Osteoblast (primary cell): ENCODE measurements at regions not wholly inside any gene's neighbourhood (a gene's known extent, or its start where the extent isn't known, plus 50 kb on each side); places are given as distances from the start of the nearest gene placed in this dataset.

Source experiments
- DNase-seq: peaks from one replicate; pipeline ENCODE4 v3.0.0; 2011; ENCODE audit warnings: low spot score, mixed read lengths; ENCODE audit not compliant: insufficient read length; ENCODE audit errors: missing footprints
- H2AFZ ChIP-seq: 2 replicates; pipeline ENCODE4 v1.6.0; 2011; ENCODE audit warnings: mild to moderate bottlenecking, low read length
- H3K27ac ChIP-seq: 2 replicates; pipeline ENCODE4 v1.5.1; 2011; ENCODE audit warnings: mild to moderate bottlenecking, low read depth, low read length, moderate library complexity
- H3K27me3 ChIP-seq: 2 replicates; pipeline ENCODE4 v1.6.0; 2012; ENCODE audit warnings: mild to moderate bottlenecking, control low read depth, inconsistent platforms, low read length, moderate library complexity; ENCODE audit not compliant: insufficient read depth
- H3K36me3 ChIP-seq: 2 replicates; pipeline ENCODE4 v1.5.1; 2011; ENCODE audit warnings: mild to moderate bottlenecking, low read length, control low read depth, moderate library complexity; ENCODE audit not compliant: insufficient read depth
- H3K4me1 ChIP-seq: 2 replicates; pipeline ENCODE4 v1.5.1; 2011; ENCODE audit warnings: mild to moderate bottlenecking, low read length, control low read depth, moderate library complexity; ENCODE audit not compliant: insufficient read depth
- H3K4me2 ChIP-seq: 2 replicates; pipeline ENCODE4 v1.6.0; 2011; ENCODE audit warnings: mild to moderate bottlenecking, low read length; ENCODE audit not compliant: insufficient read depth
- H3K4me3 ChIP-seq: fragments of 200-600 bp; sonication (generic); 3 replicates; pipeline ENCODE4 v1.5.1; 2012; ENCODE audit warnings: mild to moderate bottlenecking, low read length, inconsistent platforms; ENCODE audit not compliant: insufficient read depth
- H3K79me2 ChIP-seq: 2 replicates; pipeline ENCODE4 v1.6.0; 2012; ENCODE audit warnings: mild to moderate bottlenecking, low read length, control low read depth, inconsistent platforms; ENCODE audit not compliant: insufficient read depth
- H3K9me3 ChIP-seq: 2 replicates; pipeline ENCODE4 v1.5.1; 2011; ENCODE audit warnings: low read depth, low read length, control low read depth
- H4K20me1 ChIP-seq: 2 replicates; pipeline ENCODE4 v1.6.0; 2012; ENCODE audit warnings: mild to moderate bottlenecking, low read length, control low read depth; ENCODE audit not compliant: insufficient read depth
- CTCF ChIP-seq: IDR thresholded peaks from 2 replicates; pipeline ENCODE4 v1.5.1; 2011; ENCODE audit warnings: mild to moderate bottlenecking, low read depth, low read length, moderate library complexity; ENCODE audit errors: extremely low read depth

GRCh38 chr1:14113841-14114567 lies 414.0 kb downstream of the PRDM2 start:
- TF ChIP-seq CTCF = peak; percentile 77
- no peaks in the 10 kb centered on the region for H3K36me3 ChIP-seq
- no peaks in the 10 kb centered on the region for H3K27me3 ChIP-seq
- no peaks in the 10 kb centered on the region for H3K9me3 ChIP-seq
- DNase-seq = peak; percentile 89
- no peak overlapping the region for H3K4me2 ChIP-seq
- H2AFZ ChIP-seq = peak overlapping the region; percentile 20
- peaks cover 6% of the 10 kb centered on the region for H3K4me1 ChIP-seq
- H3K79me2 ChIP-seq = no peaks in the 10 kb centered on the region
- H3K27ac ChIP-seq = no peak overlapping the region
- no peak overlapping the region for H3K4me3 ChIP-seq
- no peaks in the 10 kb centered on the region for H4K20me1 ChIP-seq

GRCh38 chr1:14115976-14116375 lies 416.0 kb downstream of the PRDM2 start:
- H3K4me1 ChIP-seq = peaks cover 6% of the 10 kb centered on the region
- no peaks in the 10 kb centered on the region for H4K20me1 ChIP-seq
- H3K4me3 ChIP-seq = no peak overlapping the region
- H3K4me2 ChIP-seq = no peak overlapping the region
- no peaks in the 10 kb centered on the region for H3K79me2 ChIP-seq
- H3K9me3 ChIP-seq = no peaks in the 10 kb centered on the region
- DNase-seq = no peak
- no peaks in the 10 kb centered on the region for H3K36me3 ChIP-seq
- H3K27ac ChIP-seq = no peak overlapping the region
- no peak for TF ChIP-seq CTCF
- H3K27me3 ChIP-seq = no peaks in the 10 kb centered on the region
- no peak overlapping the region for H2AFZ ChIP-seq

- no peak overlapping the region for H3K27ac ChIP-seq
- H3K4me3 ChIP-seq = no peak overlapping the region
- no peak overlapping the region for H3K4me2 ChIP-seq
- H2AFZ ChIP-seq = no peak overlapping the region
- no peak for DNase-seq
- H3K36me3 ChIP-seq = no peaks in the 10 kb centered on the region
- H3K79me2 ChIP-seq = no peaks in the 10 kb centered on the region
- no peaks in the 10 kb centered on the region for H4K20me1 ChIP-seq
- H3K9me3 ChIP-seq = no peaks in the 10 kb centered on the region
- peaks cover 6% of the 10 kb centered on the region for H3K4me1 ChIP-seq
- no peak for TF ChIP-seq CTCF
- no peaks in the 10 kb centered on the region for H3K27me3 ChIP-seq
Observed at GRCh38 chr1:14117700-14118099, 417.7 kb downstream of the PRDM2 start.

GRCh38 chr1:14118691-14119485 lies 418.9 kb downstream of the PRDM2 start:
- Histone ChIP-seq H3K27ac (no peak overlapping the region), H3K79me2 (no peaks in the 10 kb centered on the region), H3K27me3 (no peaks in the 10 kb centered on the region), H3K9me3 (no peaks in the 10 kb centered on the region), H4K20me1 (no peaks in the 10 kb centered on the region), H3K4me1 (peaks cover under 1% of the 10 kb centered on the region), H3K4me3 (no peak overlapping the region), H2AFZ (no peak overlapping the region), H3K36me3 (no peaks in the 10 kb centered on the region), H3K4me2 (no peak overlapping the region)
- DNase-seq = no peak
- no peak for TF ChIP-seq CTCF
